GM21360 (cell line): ENCODE measurements at regions not wholly inside any gene's neighbourhood (a gene's known extent, or its start where the extent isn't known, plus 50 kb on each side); places are given as distances from the start of the nearest gene placed in this dataset.

Experiments used
- ATAC-seq: cut with Tn5 transposase; IDR thresholded peaks from one replicate; pipeline ENCODE4 v1.9.1; 2021; ENCODE audit warnings: mild to moderate bottlenecking, moderate library complexity; ENCODE audit not compliant: unreplicated experiment

- no peak for ATAC-seq
Observed at GRCh38 chr4:151952137-151952536, 191.3 kb upstream of the GATB start.

- ATAC-seq: no peak
Observed at GRCh38 chr4:151951671-151952050, 190.9 kb upstream of the GATB start.

GRCh38 chr4:151950993-151951670 is 190.3 kb upstream of the GATB start:
- ATAC-seq: no peak

- no peak for ATAC-seq
Observed at GRCh38 chr4:151948351-151949016, 187.7 kb upstream of the GATB start.

- no peak for ATAC-seq
Observed at GRCh38 chr4:151946718-151947117, 185.9 kb upstream of the GATB start.

- no peak for ATAC-seq
Observed at GRCh38 chr4:151942971-151943370, 182.2 kb upstream of the GATB start.

- no peak for ATAC-seq
Observed at GRCh38 chr4:151940926-151941617, 180.3 kb upstream of the GATB start.

- ATAC-seq: no peak
Observed at GRCh38 chr4:151940291-151940690, 179.5 kb upstream of the GATB start.

GRCh38 chr4:151939670-151940069 is 178.9 kb upstream of the GATB start:
- no peak for ATAC-seq

GRCh38 chr4:151935411-151935810 is 174.6 kb upstream of the GATB start:
- no peak for ATAC-seq

GRCh38 chr4:151934766-151935165 is 174.0 kb upstream of the GATB start:
- no peak for ATAC-seq

- no peak for ATAC-seq
Observed at GRCh38 chr4:151933122-151933827, 172.5 kb upstream of the GATB start.

- ATAC-seq: no peak
Observed at GRCh38 chr4:151931563-151931962, 170.8 kb upstream of the GATB start.

- no peak for ATAC-seq
Observed at GRCh38 chr4:151930372-151930771, 169.6 kb upstream of the GATB start.

- no peak for ATAC-seq
Observed at GRCh38 chr4:151928112-151928511, 167.3 kb upstream of the GATB start.

- ATAC-seq: no peak
Observed at GRCh38 chr4:151922811-151923210, 162.0 kb upstream of the GATB start.

GRCh38 chr4:151922306-151922705 is 161.5 kb upstream of the GATB start:
- no peak for ATAC-seq

GRCh38 chr4:151921811-151922210 is 161.0 kb upstream of the GATB start:
- no peak for ATAC-seq

- no peak for ATAC-seq
Observed at GRCh38 chr4:151921386-151921785, 160.6 kb upstream of the GATB start.

- no peak for ATAC-seq
Observed at GRCh38 chr4:151917145-151917734, 156.4 kb upstream of the GATB start.

- ATAC-seq: no peak
Observed at GRCh38 chr4:151912632-151913031, 151.8 kb upstream of the GATB start.
